UCSD-AML1 (cell line): ENCODE measurements at regions not wholly inside any gene's neighbourhood (a gene's known extent, or its start where the extent isn't known, plus 50 kb on each side); places are given as distances from the start of the nearest gene placed in this dataset.
A peak's percentile ranks its signal among the peaks of the same experiment; 100 is the strongest.

ENCODE experiments used
- DNase-seq: peaks from one replicate; lab custom pipeline; 2025; ENCODE audit not compliant: unreplicated experiment; lab: John Stamatoyannopoulos, UW

DNA sequence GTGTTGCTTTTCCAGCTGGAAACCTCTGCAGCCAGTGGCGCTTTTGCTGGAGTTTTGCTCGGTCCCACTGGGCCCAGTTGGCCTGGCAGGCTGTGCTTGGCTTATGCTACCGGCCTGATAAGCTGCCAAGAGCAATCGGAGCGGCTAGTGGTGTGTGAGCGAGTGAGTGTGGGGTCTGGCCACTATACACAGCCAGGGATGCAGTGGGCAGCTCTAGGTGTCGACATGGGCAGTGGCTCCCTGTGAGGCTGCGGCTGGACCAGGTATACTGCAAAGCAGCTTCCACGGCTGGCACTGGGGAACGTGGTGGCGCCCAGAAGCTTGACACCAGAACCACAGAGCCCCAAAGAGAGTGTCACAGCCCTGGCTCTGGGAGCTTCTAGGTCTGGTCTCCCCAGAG, 996.5 kb downstream of the GRIK2 start:
- DNase-seq, result peak; percentile 3

DNA sequence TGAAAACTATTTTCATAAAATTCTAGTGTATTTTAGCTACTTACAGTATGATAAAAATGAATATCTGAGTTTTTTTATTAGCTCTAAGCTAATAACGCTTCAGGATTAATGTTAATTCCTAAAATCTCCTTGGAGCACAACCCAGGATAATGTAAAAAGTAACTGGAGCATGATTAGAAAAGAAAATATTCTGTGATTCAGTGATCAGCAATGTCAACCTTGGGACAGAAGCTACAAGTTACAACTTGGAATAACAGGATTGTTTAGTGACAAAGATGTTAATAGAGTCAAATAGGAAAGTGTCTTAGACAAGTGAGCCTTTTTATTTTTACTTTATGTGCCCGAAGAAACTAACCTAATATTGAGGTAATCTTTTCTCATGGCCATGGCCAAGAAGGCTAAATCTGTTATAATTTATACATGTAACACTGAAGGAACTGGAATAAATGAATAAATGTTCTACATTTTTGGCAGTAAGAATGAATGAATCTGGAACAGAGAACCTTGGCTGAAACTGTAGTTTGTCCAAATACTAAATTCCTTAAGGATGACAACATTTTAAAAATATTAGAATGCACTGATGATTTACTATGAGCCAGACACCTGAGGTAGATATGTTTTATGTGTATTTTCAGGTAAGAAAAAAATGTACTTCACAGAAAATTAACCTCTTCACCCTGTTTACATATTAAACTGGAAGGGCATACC, 994.0 kb downstream of the GRIK2 start:
- no peak for DNase-seq

DNA sequence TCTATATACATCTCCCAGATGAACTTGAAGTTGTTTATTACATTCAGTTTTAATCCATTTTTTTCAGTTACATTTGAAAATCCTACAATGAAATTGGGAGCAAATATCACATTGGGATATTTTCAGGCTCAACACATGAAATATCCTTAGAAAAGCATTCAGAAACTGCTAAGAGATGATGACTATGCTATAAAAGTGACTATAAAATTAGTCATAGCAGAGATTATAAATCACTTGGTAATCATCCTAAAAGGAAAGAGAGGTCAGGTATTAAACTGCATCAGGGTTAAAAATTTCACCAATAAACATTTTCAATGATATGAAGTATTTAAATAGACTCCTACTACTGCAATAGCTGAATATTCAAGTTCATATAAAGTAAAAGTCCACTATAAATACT, 987.7 kb downstream of the GRIK2 start:
- no peak for DNase-seq

DNA sequence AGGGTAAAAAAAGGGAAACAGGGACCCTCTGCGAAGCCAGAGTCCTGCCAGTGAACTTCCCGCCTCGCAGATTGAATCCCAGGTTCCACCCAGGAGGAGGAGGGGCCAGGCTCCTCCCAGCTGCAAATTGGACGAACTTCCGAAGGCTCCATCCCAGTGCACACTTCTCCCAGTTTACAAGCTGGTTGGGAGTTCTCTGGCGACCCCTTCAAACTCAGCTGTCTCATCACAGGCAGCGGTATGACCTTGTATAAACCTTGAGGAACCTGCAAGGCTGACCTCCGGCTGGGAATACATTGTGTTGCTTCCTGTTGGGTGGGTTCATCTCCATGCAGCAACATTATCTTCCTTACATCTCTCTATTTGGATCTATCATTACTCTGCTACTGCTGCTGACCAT, 962.7 kb downstream of the GRIK2 start:
- DNase-seq, result no peak

DNA sequence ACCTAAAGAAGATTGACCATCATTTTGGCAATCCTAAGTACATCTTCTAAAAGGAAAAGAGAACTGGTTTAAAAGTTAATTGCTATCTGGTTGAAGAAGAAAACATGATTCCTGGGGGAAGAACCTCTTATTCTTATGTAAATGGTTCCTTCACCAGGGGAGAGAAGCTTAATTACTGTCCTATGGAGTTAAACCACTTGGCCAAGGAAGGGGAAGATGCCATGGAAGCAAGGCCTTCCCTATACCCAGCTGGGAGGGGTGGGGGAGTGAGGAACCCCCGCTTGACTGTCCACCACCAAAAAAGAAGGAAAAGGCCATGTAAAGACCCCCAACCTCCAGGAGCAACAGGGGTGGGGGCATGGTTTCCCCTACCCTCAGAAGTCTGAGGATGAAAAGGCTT, 962.1 kb downstream of the GRIK2 start:
- no peak for DNase-seq

DNA sequence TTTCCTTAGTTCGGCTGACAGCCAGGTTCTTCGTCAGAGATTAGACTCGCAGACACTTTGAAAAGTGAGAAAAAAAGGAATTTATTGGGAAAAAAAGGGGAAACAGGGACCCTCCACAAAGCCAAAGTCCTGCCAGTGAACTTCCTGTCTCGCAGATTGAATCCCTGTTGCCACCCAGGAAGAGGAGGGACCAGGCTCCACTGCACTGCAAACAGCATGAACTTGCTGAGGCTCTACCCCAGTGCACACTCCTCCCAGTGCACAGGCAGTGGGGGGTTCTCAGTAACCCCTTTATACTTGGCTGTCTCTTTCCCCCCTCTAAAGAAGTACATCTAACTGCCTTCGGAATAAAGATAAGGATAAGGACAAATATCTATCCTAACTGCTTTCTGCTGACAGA, 959.0 kb downstream of the GRIK2 start:
- DNase-seq, result no peak

DNA sequence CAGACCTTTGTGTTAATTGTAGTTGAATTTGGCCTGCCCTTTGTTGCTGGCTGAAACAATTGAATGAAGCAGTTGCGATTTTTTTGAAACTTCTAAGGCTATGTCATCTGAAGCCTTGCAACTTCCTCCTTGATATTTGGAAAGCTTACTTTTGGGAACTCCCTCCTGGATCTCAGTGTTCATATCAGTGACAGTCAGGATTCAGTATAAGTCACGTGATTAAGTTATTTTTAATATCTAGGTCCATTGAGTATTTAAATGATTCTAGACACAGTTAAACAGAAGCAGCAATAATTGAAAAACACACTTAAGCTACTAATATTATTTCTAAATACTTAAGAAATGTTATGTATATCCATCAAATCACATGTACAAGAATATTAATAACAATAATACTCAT, 951.3 kb downstream of the GRIK2 start:
- DNase-seq, result no peak

DNA sequence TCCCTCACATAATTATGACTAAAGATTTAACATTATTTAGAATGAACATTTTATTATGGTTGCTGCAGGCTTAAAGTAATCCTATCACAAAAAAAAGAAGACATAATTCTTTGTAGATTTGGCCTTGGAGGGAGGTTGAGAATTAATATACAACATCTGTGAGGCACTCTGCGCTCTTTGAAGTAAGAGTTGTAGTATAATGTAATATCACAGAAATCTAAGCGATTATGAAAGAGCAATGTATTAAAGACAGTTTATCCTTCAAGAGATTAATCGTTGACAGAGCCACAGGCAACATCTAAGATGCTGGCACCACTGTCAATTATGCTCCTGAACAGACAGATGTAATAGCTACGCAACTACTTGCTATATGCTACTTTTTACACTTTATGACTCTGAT, 946.8 kb downstream of the GRIK2 start:
- no peak for DNase-seq

DNA sequence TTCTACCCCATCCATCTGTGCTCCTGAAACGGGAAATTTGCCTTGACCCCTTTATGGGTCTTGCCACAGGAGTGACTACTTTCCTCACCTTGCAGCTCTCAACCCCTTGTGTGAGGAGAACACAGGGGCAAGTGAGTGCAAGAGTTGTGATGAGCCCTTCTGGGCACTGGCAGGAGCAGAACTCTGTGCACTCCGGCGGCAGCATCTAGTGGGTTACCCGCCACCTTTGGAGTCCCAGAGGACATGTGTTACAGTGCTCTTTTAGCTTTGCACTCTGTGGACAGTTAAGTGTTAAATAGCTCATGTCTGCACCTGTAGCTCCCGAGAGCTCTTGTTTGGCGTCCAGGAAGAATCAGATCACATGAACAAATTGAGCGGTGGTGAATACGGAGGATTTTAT, 940.2 kb downstream of the GRIK2 start:
- DNase-seq, result no peak

DNA sequence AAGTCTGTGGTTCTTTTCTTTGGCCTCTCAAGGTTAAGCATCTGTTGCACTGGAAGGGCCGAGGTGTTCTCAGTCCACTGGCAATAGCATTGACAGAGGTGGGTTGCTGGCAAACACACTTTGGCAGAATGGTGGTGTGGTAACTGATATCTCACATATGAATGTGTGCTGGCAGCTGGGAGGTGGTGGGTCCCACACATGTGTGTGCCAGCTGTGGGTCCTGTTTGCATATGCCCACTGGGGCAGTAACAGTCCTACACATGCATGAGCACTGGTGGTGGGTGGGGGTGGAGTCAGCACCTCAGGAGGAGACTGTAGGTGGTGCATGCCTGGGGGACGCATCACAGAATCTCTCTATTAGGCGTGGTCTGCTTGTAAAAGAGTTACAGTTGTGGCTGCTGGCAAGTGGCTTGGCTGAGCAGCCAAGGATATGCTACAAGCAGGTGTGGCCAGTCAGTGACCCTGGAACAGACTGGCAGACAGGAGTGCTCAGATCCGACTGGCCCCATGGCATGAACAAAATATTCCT, 934.3 kb downstream of the GRIK2 start:
- no peak for DNase-seq

DNA sequence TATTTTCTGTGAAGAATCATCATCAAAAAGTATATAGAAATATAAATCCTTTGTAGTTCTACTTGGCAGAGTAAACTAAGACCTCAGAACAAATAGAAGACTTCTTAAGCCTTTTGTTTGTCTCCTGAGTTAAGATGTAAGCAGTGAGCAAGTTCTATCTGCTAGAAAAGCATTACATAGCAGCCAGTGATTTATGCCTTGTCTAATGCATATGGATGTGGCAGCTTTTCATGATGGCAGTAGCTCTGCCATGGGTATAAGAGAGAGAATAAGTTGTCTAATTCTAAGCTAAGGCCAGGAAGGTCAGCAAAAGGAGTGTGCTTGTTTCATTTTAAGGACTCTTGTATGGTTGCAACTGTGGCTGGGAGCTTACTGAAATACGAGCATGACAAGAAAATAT, 920.2 kb downstream of the GRIK2 start:
- no peak for DNase-seq

DNA sequence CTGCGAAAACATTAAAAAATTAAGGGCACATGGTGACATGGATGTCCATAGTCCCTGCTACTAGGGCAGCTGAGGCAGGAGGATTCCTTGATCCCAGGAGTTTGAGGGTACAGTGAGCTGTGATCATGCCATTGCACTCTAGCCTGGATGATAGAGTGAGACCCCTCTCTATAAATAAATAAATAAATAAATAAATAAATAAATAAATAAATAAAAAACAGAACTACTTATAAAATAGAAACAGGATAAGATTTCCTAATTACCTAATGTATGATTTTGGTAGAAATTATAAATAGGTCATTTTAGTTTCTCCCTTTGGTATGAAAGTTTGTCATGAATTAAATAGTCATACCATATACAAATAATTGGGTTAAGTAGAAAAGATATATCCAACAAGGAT, 916.2 kb downstream of the GRIK2 start:
- no peak for DNase-seq

DNA sequence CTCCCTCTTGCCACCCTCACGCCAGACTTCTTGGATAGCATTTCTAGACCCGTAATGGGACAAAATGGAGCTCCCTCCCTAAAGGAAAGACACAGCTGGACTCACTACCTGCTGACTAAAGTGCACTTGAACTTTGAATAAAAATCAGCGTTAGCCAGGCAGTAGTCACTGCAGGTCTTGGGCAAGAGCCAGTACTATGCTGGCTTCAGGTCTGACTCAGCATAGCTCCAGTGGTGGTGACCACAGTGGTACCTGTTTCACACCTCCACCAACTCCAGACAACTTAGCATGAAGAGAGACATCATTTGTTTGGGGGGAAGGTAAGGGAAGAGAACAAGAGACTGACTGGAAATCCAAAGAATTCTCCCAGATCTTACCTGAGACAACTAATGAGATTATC, 906.8 kb downstream of the GRIK2 start:
- DNase-seq, result no peak

DNA sequence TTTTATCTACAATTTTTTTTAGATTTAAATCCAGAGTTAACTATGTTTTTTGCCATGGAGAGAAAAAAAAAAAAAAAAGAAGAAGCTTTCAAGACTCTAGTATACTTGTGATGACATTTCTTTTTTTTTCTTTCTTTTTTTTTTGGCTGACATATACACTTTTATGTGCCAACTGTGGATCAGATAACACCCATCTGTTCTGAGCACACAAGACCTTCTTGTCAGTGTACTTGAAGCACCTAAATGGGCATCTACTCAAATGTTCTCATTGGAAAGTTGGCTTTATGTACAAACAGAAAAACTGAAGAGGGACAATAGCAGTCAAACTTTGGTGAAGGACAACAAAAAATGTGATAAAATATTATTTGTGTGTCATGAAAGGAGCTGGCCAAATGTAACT, 904.5 kb downstream of the GRIK2 start:
- no peak for DNase-seq
